SK-N-SH (cell line): ENCODE measurements at regions not wholly inside any gene's neighbourhood (a gene's known extent, or its start where the extent isn't known, plus 50 kb on each side); places are given as distances from the start of the nearest gene placed in this dataset.

Experiments used
- CTCF ChIA-PET: fragments of 300-600, 350-600 bp; formaldehyde crosslinking; extraction: SDS; loops from one replicate; lab custom pipeline; 2021; lab: Yijun Ruan, JAX
- POLR2A ChIA-PET: fragments of 350-600 bp; sonication (Branson Sonifier 250); formaldehyde crosslinking; extraction: SDS; loops from one replicate; lab custom pipeline; 2020; ENCODE audit warnings: antibody characterized with exemption, inconsistent platforms; lab: Yijun Ruan, JAX
- DNase-seq: peaks from one replicate; pipeline ENCODE4 v3.0.0; 2012
- H2AFZ ChIP-seq: fragments of 200-600 bp; sonication (generic); 2 replicates; pipeline ENCODE4 v1.8.1; 2016; ENCODE audit warnings: antibody characterized with exemption, mild to moderate bottlenecking, low read depth
- H3F3A ChIP-seq: fragments of 200-600 bp; sonication (generic); replicated peaks from 2 replicates; pipeline ENCODE3; 2016; ENCODE audit warnings: antibody characterized with exemption, mild to moderate bottlenecking; ENCODE audit not compliant: insufficient read depth
- H3K27ac ChIP-seq, 2 experiments: fragments of 200-500 bp in 1 of 2; fragments of 200-600 bp in 1 of 2; sonication (Bioruptor generic) in 1 of 2; sonication (generic), shearing (Covaris generic) in 1 of 2; 2 replicates each; pipeline versions ENCODE4 v1.5.1 to v1.6.1; 2014 to 2016; ENCODE audit warnings: low read depth in 2 of 2, inconsistent platforms in 1 of 2, low read length in 1 of 2, mild to moderate bottlenecking in 1 of 2, mixed read lengths in 1 of 2
- H3K27me3 ChIP-seq: fragments of 200-600 bp; sonication (generic), shearing (Covaris generic); 2 replicates; pipeline ENCODE4 v1.6.1; 2016; ENCODE audit warnings: mixed run types; ENCODE audit not compliant: insufficient read depth
- H3K36me3 ChIP-seq, 2 experiments: fragments of 200-500 bp in 1 of 2; fragments of 200-600 bp in 1 of 2; sonication (Bioruptor generic) in 1 of 2; sonication (generic) in 1 of 2; replicated peaks in 1 of 2; 2 replicates each; pipeline versions ENCODE3 to v1.5.1; 2014 to 2016; ENCODE audit warnings: low read length in 1 of 2, mild to moderate bottlenecking in 1 of 2; ENCODE audit not compliant: insufficient read depth in 2 of 2, control insufficient read depth in 1 of 2
- H3K4me1 ChIP-seq, 2 experiments: fragments of 200-500 bp in 1 of 2; fragments of 200-600 bp in 1 of 2; sonication (Bioruptor generic) in 1 of 2; sonication (generic), shearing (Covaris generic) in 1 of 2; 2 replicates each; pipeline versions ENCODE4 v1.5.1 to v1.6.1; 2014 to 2016; ENCODE audit warnings: low read depth in 1 of 2, low read length in 1 of 2, mixed run types in 1 of 2; ENCODE audit not compliant: insufficient read depth in 2 of 2, control insufficient read depth in 1 of 2
- H3K4me2 ChIP-seq: fragments of 200-600 bp; sonication (generic), shearing (Covaris generic); 2 replicates; pipeline ENCODE4 v1.6.1; 2017; ENCODE audit warnings: mixed run types
- H3K4me3 ChIP-seq, 2 experiments: fragments of 200-500 bp in 1 of 2; fragments of 200-600 bp in 1 of 2; sonication (Bioruptor generic) in 1 of 2; sonication (generic), shearing (Covaris generic) in 1 of 2; 2 replicates each; pipeline versions ENCODE4 v1.5.1 to v1.8.1; 2014 to 2016; ENCODE audit warnings: low read depth in 2 of 2, inconsistent platforms in 1 of 2, low read length in 1 of 2, mild to moderate bottlenecking in 1 of 2, mixed read lengths in 1 of 2, moderate library complexity in 1 of 2
- H3K79me2 ChIP-seq: fragments of 200-600 bp; sonication (generic); 2 replicates; pipeline ENCODE4 v1.8.1; 2017; ENCODE audit warnings: mild to moderate bottlenecking; ENCODE audit not compliant: insufficient read depth
- H3K9ac ChIP-seq: fragments of 200-600 bp; sonication (generic); 2 replicates; pipeline ENCODE4 v1.6.1; 2017; ENCODE audit warnings: mixed run types
- H3K9me2 ChIP-seq: fragments of 200-600 bp; sonication (generic); 2 replicates; pipeline ENCODE4 v1.6.1; 2017; ENCODE audit warnings: mixed run types
- H3K9me3 ChIP-seq: fragments of 200-600 bp; sonication (generic); 2 replicates; pipeline ENCODE4 v1.6.1; 2017; ENCODE audit warnings: mixed run types, mild to moderate bottlenecking, moderate library complexity
- H4K20me1 ChIP-seq: fragments of 200-600 bp; sonication (generic); 2 replicates; pipeline ENCODE4 v1.6.1; 2017; ENCODE audit warnings: mild to moderate bottlenecking, mixed run types; ENCODE audit not compliant: insufficient read depth
- CTCF ChIP-seq: fragments of 200-600 bp; sonication (generic); IDR thresholded peaks from 2 replicates; pipeline ENCODE4 v1.6.1; 2017; ENCODE audit warnings: antibody characterized with exemption, mild to moderate bottlenecking, moderate library complexity
- EP300 ChIP-seq, 2 experiments: IDR thresholded peaks; 2 replicates each; pipeline versions ENCODE4 v1.4.0 to v1.6.1; 2012; ENCODE audit warnings: borderline replicate concordance in 1 of 2, low read depth in 1 of 2, low read length in 1 of 2
- FOSL2 ChIP-seq: IDR thresholded peaks from 2 replicates; pipeline ENCODE4 v1.4.0; 2012; ENCODE audit warnings: low read depth, mild to moderate bottlenecking, moderate library complexity, borderline replicate concordance
- GABPA ChIP-seq: IDR thresholded peaks from 2 replicates; pipeline ENCODE4 v1.4.0; 2012; ENCODE audit warnings: low read depth, mild to moderate bottlenecking
- GATA2 ChIP-seq: sonication (generic); formaldehyde crosslinking; IDR thresholded peaks from 2 replicates; pipeline ENCODE4 v1.5.0; 2020; ENCODE audit warnings: mild to moderate bottlenecking, missing genetic modification reagents
- IRF3 ChIP-seq: fragments of 150-350 bp; IDR thresholded peaks from 2 replicates; pipeline ENCODE4 v1.6.1; 2016; ENCODE audit warnings: mild to moderate bottlenecking, low read depth, low read length
- JUND ChIP-seq: IDR thresholded peaks from 2 replicates; pipeline ENCODE4 v1.4.0; 2012
- MAX ChIP-seq: IDR thresholded peaks from 2 replicates; pipeline ENCODE4 v1.4.0; 2012; ENCODE audit warnings: low read depth
- MXI1 ChIP-seq: IDR thresholded peaks from 2 replicates; pipeline ENCODE4 v1.6.1; 2012; ENCODE audit warnings: mild to moderate bottlenecking, low read depth, low read length, improper control_type of control experiment
- RAD21 ChIP-seq: IDR thresholded peaks from 2 replicates; pipeline ENCODE4 v1.6.1; 2012; ENCODE audit warnings: mild to moderate bottlenecking, low read length
- RFX5 ChIP-seq: IDR thresholded peaks from 2 replicates; pipeline ENCODE4 v1.6.1; 2012; ENCODE audit warnings: mild to moderate bottlenecking, improper control_type of control experiment, low read length
- RXRA ChIP-seq: IDR thresholded peaks from 2 replicates; pipeline ENCODE4 v1.4.0; 2012; ENCODE audit warnings: low read depth, mild to moderate bottlenecking, borderline replicate concordance
- TCF12 ChIP-seq: IDR thresholded peaks from 2 replicates; pipeline ENCODE4 v1.4.0; 2012
- TEAD4 ChIP-seq: IDR thresholded peaks from 2 replicates; pipeline ENCODE4 v1.4.0; 2012; ENCODE audit warnings: mild to moderate bottlenecking, borderline replicate concordance; ENCODE audit not compliant: insufficient read depth
- USF1 ChIP-seq: IDR thresholded peaks from 2 replicates; pipeline ENCODE4 v1.4.0; 2012; ENCODE audit warnings: low read depth, borderline replicate concordance
- YY1 ChIP-seq: IDR thresholded peaks from 2 replicates; pipeline ENCODE4 v1.4.0; 2012; ENCODE audit warnings: low read depth, mild to moderate bottlenecking
- ZBTB33 ChIP-seq: IDR thresholded peaks from 2 replicates; pipeline ENCODE4 v1.4.0; 2012; ENCODE audit warnings: low read depth, borderline replicate concordance
- WGBS: methylation state at CpG from one replicate; pipeline ENCODE4 v1.1.6; 2017; ENCODE audit warnings: low lambda C conversion rate; 5-methylcytosine and 5-hydroxymethylcytosine counted together

- H3K79me2 ChIP-seq, result no peaks in the 10 kb centered on the region
- peak overlapping the region; percentile 89; the same call in 1 of the 2 replicates for H2AFZ ChIP-seq
- no peaks in the 10 kb centered on the region for H3K4me1 ChIP-seq
- no peak overlapping the region for H3K9ac ChIP-seq
- no peaks in the 10 kb centered on the region for H3K9me2 ChIP-seq
- no peaks in the 10 kb centered on the region for H3K9me3 ChIP-seq
- CTCF ChIA-PET, result interaction anchor here (0.6 kb wide), 1 partner anchor 18 kb away, joined by 3 read pairs; no protein-coding TSS in a partner anchor
- H4K20me1 ChIP-seq, result no peaks in the 10 kb centered on the region
- 56% methylated on average over 3 of the region's 3 CpGs for WGBS
- POLR2A ChIA-PET, result no interaction called here
- H3K27me3 ChIP-seq, result no peaks in the 10 kb centered on the region
- H3K4me3 ChIP-seq, result no peak overlapping the region
- H3F3A ChIP-seq, result no peaks in the 10 kb centered on the region
- DNase-seq, result no peak
- H3K36me3 ChIP-seq, result no peaks in the 10 kb centered on the region
- no peak for TF ChIP-seq MXI1
- no peak for TF ChIP-seq GABPA
- TF ChIP-seq TEAD4, result no peak
- TF ChIP-seq JUND, result no peak
- no peak for TF ChIP-seq YY1
- peak; percentile 37; the same call in 1 of the 2 replicates for TF ChIP-seq RAD21
- peak; percentile 43 for TF ChIP-seq CTCF
- no peak for TF ChIP-seq RFX5
- no peak for TF ChIP-seq USF1
- no peak for TF ChIP-seq RXRA
- no peak for TF ChIP-seq GATA2 (CRISPR knock-in tag)
- no peak for TF ChIP-seq MAX
- TF ChIP-seq IRF3, result no peak
- TF ChIP-seq EP300 (IDR thresholded peaks at IDR 0.05; ENCODE audit: borderline replicate concordance in 1 of 2, low read depth in 1 of 2, low read length in 1 of 2), result no peak
- no peak overlapping the region for H3K27ac ChIP-seq
- no peak overlapping the region for H3K4me2 ChIP-seq
Measured at GRCh38 chr4:60656171-60656570, 544.0 kb upstream of the ADGRL3 start.

- POLR2A ChIA-PET, result no interaction called here
- Histone ChIP-seq H3K4me2 (peak overlapping the region; percentile 53; the same call in 1 of the 2 replicates), H2AFZ (peak overlapping the region; percentile 89), H3K9me3 (no peaks in the 10 kb centered on the region), H3K79me2 (no peaks in the 10 kb centered on the region), H3K9ac (no peak overlapping the region), H3K27ac (no peak overlapping the region; a peak in 1 of 4 replicates)
- no peak for TF ChIP-seq ZBTB33
- no peak for TF ChIP-seq FOSL2
- TF ChIP-seq TCF12, result no peak
- TF ChIP-seq, all 33 proteins: peak for 0
- CTCF ChIA-PET, result interaction anchor here (0.6 kb wide), 1 partner anchor 576 kb away, joined by 3 read pairs; no protein-coding TSS in a partner anchor
- H4K20me1 ChIP-seq, result no peaks in the 10 kb centered on the region
- H3K27me3 ChIP-seq, result no peaks in the 10 kb centered on the region
- H3K4me1 ChIP-seq, result no peaks in the 10 kb centered on the region
- H3K9me2 ChIP-seq, result no peaks in the 10 kb centered on the region
- 49% methylated on average over 3 of the region's 3 CpGs for WGBS
- H3F3A ChIP-seq, result no peaks in the 10 kb centered on the region
- no peaks in the 10 kb centered on the region for H3K36me3 ChIP-seq
- DNase-seq, result no peak
- H3K4me3 ChIP-seq, result peak overlapping the region in 1 of 2 experiments; percentile 24; a peak in 1 of 4 replicates
Measured at GRCh38 chr4:60657041-60657440, 543.1 kb upstream of the ADGRL3 start.
